ENCODE measurements at regions not wholly inside any gene's neighbourhood (a gene's known extent, or its start where the extent isn't known, plus 50 kb on each side); places are given as distances from the start of the nearest gene placed in this dataset.

GRCh38 chr1:195158091-195158490 is 1450.1 kb downstream of the KCNT2 start:
- no peak for DNase-seq

GRCh38 chr1:195153107-195153506 is 1455.1 kb downstream of the KCNT2 start:
- DNase-seq, result no peak

- no peak for DNase-seq
Observed at GRCh38 chr1:195150768-195151167, 1457.5 kb downstream of the KCNT2 start.

DNA sequence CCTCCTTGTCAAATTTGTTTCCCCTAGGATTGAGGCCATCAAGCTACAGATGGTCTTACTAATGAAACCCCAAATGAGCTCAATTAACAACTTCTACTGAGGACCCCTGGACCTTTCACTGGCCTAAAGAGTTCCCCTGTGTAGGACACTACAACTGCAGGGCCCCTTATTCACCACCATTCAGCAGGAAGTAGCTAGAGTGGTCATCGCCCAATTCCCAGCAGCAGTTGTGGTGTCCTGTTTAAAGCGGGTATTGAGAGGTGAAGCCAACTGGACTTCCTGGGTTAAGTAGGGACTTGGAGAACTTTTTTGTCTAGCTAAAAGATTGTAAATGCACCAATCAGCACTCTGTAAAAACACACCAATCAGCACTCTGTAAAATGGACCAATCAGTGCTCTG is 1466.9 kb downstream of the KCNT2 start:
- DNase-seq, result no peak

DNA sequence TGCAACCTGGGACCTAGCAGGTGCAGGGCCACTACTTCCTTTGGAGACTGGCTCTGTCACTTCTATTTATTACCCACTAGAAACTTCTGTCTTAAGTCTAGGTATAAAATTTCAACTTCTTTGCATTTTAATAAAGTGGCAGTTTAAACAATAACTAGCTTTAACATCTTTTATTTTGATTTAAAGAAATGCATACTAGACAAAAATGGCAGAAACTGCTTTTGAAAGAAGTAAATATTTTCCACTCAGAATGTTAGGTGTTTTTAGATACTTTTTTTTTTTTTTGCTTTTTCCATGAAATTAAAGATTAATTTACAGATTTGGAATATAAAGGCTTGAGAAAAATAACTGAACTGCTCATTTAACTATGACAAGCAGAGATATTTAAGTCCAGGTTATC is 1477.6 kb downstream of the KCNT2 start:
- DNase-seq, result no peak

- no peak for DNase-seq
Observed at GRCh38 chr1:195122497-195122896, 1485.7 kb downstream of the KCNT2 start.

GRCh38 chr1:195113471-195113870 is 1494.8 kb downstream of the KCNT2 start:
- DNase-seq, result no peak

- DNase-seq, result no peak
Observed at GRCh38 chr1:195105773-195106172, 1502.5 kb downstream of the KCNT2 start.

- DNase-seq, result no peak
Observed at GRCh38 chr1:195105281-195105680, 1503.0 kb downstream of the KCNT2 start.

GRCh38 chr1:195097316-195097715 is 1510.9 kb downstream of the KCNT2 start:
- DNase-seq, result no peak

DNA sequence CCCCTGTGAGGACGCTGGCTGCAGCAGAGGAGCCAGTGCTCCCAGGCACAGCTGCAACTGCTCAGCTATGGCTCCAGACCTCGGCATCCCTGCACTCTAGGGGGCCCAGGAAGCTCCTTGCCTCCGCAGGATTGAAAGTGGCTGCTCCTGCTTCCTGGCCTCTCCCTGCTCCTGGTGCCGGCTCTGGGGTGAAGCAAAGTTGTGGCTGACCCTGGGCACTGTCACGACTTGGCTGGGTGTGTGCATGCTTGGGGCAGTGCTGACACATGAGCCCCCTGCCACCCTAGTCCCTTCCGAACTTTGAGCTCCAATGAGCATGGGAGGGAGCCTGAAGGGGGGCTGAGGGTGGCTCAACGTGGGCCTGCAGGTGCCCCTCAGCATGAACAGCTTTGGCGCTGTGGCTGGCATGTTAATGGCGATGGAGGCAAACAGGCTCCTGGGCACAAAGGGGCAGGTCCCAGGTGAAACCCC is 1512.2 kb downstream of the KCNT2 start:
- no peak for DNase-seq

DNA sequence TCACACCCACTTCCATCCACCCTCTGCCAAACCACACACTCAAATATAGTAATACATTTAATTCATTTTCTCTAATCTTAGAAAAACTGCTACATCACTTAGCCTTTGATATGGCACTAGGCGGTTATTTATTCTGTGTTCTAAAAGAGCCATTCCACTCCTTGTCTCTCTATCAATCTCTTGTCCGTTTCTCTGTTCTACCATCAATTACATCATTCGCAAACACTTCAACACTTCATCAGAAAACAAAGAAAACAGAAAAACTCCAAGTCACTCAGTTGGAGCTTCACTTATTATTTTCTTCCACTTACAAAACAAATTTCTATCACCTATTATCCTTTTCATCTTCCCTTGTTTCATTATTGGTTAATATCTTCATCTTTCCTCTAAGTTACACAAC is 1523.0 kb downstream of the KCNT2 start:
- DNase-seq, result no peak

DNA sequence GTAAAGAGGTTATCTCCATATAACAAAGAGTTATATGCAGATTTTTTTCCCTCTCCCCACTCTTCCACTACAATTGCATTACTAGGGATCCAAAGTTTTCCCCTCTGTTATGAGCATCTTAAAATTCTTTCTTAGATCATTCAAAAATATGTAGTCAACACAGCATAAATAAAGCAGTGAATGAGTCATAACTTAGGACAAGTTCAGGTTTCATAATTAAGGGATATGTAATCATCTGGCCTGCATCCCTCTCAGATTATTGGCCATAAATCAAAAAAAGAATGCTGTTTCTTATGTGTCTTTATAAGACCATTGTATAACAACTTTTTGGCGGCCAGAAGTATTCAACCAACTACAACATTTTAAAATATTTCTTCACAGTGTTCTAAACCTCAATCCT is 1526.1 kb downstream of the KCNT2 start:
- DNase-seq, result no peak

- no peak for DNase-seq
Observed at GRCh38 chr1:195076682-195077081, 1531.6 kb downstream of the KCNT2 start.

DNA sequence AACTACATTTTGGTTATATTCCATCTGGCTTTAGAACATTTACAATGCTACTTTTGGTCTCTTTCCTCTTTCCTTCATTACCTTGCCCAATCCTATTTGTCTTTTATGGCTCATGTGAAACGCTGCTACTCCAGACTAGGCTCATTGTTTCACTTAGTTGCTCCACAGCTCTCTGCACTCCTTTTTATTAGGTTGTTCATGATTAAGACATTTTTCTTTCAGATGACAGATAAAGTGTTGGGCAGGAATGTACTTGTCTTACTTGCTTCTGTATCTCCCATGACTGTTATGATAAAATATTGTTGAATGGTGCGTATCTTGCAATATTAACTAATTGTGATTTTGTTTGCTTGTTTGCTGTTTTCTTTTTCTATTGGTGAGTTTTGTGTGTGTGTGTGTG is 1532.3 kb downstream of the KCNT2 start:
- DNase-seq, result no peak

DNA sequence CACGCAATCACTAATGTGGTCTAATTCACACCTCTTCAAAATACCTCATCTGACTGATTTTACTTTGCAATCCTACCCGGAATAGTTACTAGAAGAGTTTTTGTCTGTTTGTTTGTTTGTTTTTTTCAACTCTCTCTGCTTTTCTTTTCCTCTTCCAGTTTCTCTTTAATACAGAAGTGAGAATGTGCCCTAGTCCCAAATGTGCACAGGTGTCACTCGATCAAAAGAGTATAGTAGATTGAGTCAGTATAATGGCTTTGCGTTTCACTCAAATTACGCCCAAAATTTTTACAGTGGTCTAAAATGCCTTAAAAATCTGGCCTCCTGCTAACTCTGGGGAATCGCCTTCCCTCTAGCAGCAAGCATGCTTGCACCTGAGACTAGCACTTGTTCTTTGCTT is 1536.8 kb downstream of the KCNT2 start:
- no peak for DNase-seq

DNA sequence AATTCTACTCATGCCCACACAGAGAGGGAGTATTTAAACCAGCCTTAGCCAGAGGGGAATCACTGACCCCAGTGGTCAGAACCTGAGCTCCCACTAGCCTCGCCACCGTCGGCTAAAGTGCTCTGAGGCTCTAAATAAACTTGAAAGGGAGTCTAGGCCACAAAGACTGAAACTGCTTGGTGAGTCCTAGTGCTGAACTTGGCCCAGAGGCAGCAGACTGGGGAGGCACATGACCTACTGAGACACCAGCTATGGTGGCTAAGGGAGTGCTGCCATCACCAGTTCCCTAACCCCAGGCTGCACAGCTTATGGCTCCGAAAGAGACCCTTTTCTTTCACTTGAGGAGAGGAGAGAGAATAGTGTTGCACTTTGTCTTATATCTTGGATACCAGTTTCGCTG is 1542.8 kb downstream of the KCNT2 start:
- DNase-seq, result no peak

DNA sequence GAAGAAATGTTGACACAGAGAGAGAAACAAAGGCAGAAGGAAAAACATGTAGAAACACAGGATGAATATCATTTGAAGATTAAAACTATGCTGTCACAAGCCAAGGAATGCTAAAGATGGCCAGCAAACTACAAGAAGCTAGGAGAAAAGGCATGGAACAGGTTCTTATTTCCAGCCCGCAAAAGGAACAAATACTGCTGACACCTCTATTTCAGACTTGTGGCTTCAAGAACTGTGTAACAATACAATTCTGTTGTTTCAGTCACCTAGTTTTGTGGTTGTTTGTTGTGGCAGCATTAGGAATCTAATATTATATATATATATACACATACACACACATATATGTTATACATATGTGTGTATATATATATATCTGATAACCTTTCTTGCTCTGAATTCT is 1543.9 kb downstream of the KCNT2 start:
- no peak for DNase-seq

- no peak for DNase-seq
Observed at GRCh38 chr1:195054217-195054687, 1554.0 kb downstream of the KCNT2 start.

GRCh38 chr1:195053478-195053877 is 1554.8 kb downstream of the KCNT2 start:
- DNase-seq, result no peak

- DNase-seq, result no peak
Observed at GRCh38 chr1:195047772-195048171, 1560.5 kb downstream of the KCNT2 start.

DNA sequence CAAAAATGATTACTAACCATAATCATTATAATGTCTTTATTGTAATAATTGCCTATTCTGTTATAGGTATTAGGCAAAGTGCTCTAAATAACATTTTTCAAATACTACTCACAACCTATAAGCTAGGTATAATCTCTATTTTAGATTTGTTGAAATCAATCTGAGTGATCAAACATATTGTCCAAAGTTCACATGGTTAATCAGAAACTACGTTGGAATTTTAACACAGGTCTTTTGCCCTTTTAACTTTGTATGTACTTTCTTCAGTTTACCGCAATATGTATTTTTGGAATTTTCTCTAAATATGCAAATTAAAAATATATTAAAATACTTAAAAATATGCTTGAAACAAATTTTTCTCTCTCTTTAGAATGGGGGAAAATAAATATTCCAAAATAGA is 1563.2 kb downstream of the KCNT2 start:
- DNase-seq, result no peak

DNA sequence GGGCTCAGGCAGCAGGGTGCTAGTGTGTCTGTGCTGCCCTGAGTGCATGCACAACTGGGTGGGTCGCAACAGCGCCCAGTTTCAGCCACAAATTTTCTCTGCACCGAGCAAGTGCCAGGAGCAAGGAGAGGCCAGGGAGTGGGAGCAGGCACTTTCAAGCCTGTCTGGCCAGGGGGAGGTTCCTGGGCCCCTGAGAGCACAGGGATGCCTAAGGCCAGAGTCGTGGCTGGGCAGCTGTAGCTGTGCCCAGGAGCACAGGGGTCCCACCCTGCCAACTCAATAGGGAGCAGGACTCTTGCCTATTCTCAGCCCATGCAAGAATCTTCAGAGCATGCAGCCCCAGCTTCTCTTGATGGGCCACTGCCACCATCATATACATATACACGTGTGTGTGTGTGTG is 1577.4 kb downstream of the KCNT2 start:
- DNase-seq, result no peak

DNA sequence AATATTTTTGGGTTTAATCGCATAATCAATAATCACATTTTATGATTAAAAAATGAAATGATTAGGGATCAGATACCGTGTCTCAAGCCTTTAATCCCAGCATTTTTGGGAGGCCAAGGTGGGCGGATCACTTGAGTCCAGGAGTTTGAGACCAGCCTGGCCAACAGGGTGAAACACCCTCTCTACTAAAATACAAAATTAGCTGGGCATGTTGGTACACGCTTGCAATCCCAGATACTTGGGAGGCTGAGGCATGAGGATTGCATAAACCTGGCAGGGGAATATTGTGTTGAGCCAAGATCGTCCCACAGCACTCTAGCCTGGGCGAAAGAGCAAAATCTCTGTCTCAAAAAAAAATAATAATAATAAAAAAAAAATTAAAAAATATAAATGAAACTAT is 1581.4 kb downstream of the KCNT2 start:
- no peak for DNase-seq

GRCh38 chr1:195019385-195019784 is 1588.9 kb downstream of the KCNT2 start:
- no peak for DNase-seq

DNA sequence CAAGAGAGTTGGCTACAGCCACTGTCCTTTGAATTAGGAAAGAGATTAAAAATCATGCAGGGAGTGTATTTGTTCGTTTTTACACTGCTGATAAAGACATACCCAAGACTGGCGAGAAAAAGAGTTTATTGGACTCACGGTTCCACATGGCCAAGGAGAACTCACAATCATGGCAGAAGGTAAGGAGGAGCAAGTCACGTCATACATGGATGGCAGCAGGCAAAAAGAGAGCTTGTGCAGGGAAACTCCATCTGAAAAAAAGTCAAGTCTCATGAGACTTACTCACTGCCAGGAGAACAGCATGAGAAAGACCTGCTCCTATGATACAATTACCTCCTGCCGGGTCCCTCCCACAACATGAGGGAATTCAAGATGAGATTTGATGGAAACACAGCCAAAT is 1595.2 kb downstream of the KCNT2 start:
- DNase-seq, result no peak

All from HCEC 1CT (cell line).